H1 (cell line): ENCODE measurements at regions not wholly inside any gene's neighbourhood (a gene's known extent, or its start where the extent isn't known, plus 50 kb on each side); places are given as distances from the start of the nearest gene placed in this dataset.

Source experiments
- CTCF ChIA-PET: fragments of 300-600 bp; sonication (Branson Sonifier 250); formaldehyde crosslinking; loops from one replicate; lab custom pipeline; 2021; ENCODE audit not compliant: partially characterized antibody; lab: Charles Lee
- POLR2A ChIA-PET: fragments of 300-600 bp; sonication (Branson Sonifier 250); formaldehyde crosslinking; loops from one replicate; lab custom pipeline; 2021; ENCODE audit warnings: inconsistent platforms; ENCODE audit not compliant: partially characterized antibody; lab: Charles Lee
- DNase-seq, 2 experiments: peaks; one replicate each; pipeline versions ENCODE4 v3.0.0 to v3.0.0-alpha.2; 2010 to 2022; ENCODE audit warnings: low spot score in 2 of 2, low read depth in 1 of 2, mixed read lengths in 1 of 2
- FAIRE-seq: peaks from 2 replicates; lab custom pipeline; 2011; peaks lifted over from hg19 to GRCh38; lab: Jason Lieb, UNC
- H2AFZ ChIP-seq: 2 replicates; pipeline ENCODE4 v1.8.1; 2012; ENCODE audit warnings: low read length, inconsistent platforms
- H2AK5ac ChIP-seq: 2 replicates; pipeline ENCODE4 v1.6.1; 2013; ENCODE audit warnings: low read depth, low read length
- H2BK120ac ChIP-seq: replicated peaks from 2 replicates; pipeline ENCODE3; 2013; ENCODE audit warnings: low read depth, low read length, inconsistent platforms
- H2BK12ac ChIP-seq: 2 replicates; pipeline ENCODE4 v1.6.1; 2013; ENCODE audit warnings: low read depth, low read length
- H2BK15ac ChIP-seq: 2 replicates; pipeline ENCODE4 v1.6.1; 2013; ENCODE audit warnings: low read length
- H2BK20ac ChIP-seq: 2 replicates; pipeline ENCODE4 v1.6.1; 2013; ENCODE audit warnings: low read length
- H2BK5ac ChIP-seq: 2 replicates; pipeline ENCODE4 v1.6.1; 2013; ENCODE audit warnings: low read depth, low read length
- H3K14ac ChIP-seq: 2 replicates; pipeline ENCODE4 v1.6.1; 2013; ENCODE audit warnings: inconsistent platforms; ENCODE audit not compliant: insufficient read length
- H3K18ac ChIP-seq: 2 replicates; pipeline ENCODE4 v1.6.1; 2013; ENCODE audit warnings: low read length; ENCODE audit errors: extremely low read depth
- H3K23ac ChIP-seq: 2 replicates; pipeline ENCODE4 v1.6.1; 2013; ENCODE audit warnings: inconsistent platforms; ENCODE audit not compliant: insufficient read length
- H3K23me2 ChIP-seq: 2 replicates; pipeline ENCODE4 v1.6.1; 2013; ENCODE audit warnings: low read depth, low read length
- H3K27ac ChIP-seq: 2 replicates; pipeline ENCODE4 v1.6.1; 2011; ENCODE audit warnings: low read depth, low read length, inconsistent platforms
- H3K27me3 ChIP-seq, 4 experiments: replicated peaks in 1 of 4; 1 replicate in 1 of 4; 2 replicates in 3 of 4; pipeline versions ENCODE4 v1.6.1 to v1.8.1; 2011 to 2013; ENCODE audit warnings: low read length in 3 of 4, mild to moderate bottlenecking in 3 of 4, inconsistent platforms in 2 of 4, mixed read lengths in 2 of 4, moderate library complexity in 1 of 4; ENCODE audit not compliant: control insufficient read depth in 3 of 4, insufficient read depth in 3 of 4; ENCODE audit errors: extremely low read depth in 1 of 4
- H3K36me3 ChIP-seq, 4 experiments: 2 replicates each; pipeline versions ENCODE4 v1.6.1 to v1.8.1; 2011 to 2013; ENCODE audit warnings: mild to moderate bottlenecking in 4 of 4, low read length in 3 of 4, moderate library complexity in 2 of 4, control low read depth in 1 of 4, inconsistent platforms in 1 of 4; ENCODE audit not compliant: insufficient read depth in 4 of 4, control insufficient read depth in 2 of 4
- H3K4ac ChIP-seq: replicated peaks from 2 replicates; pipeline ENCODE3; 2013; ENCODE audit warnings: low read length, low read depth, mixed read lengths, inconsistent platforms; ENCODE audit not compliant: insufficient read length
- H3K4me1 ChIP-seq, 4 experiments: replicated peaks in 1 of 4; 1 replicate in 1 of 4; 2 replicates in 3 of 4; pipeline versions ENCODE4 v1.6.1 to v1.8.1; 2011 to 2013; ENCODE audit warnings: low read length in 3 of 4, inconsistent platforms in 2 of 4, mixed read lengths in 1 of 4; ENCODE audit not compliant: insufficient read depth in 4 of 4, control insufficient read depth in 3 of 4
- H3K4me2 ChIP-seq, 2 experiments: 2 replicates each; pipeline versions ENCODE4 v1.6.1 to v1.8.1; 2011 to 2013; ENCODE audit warnings: low read depth in 2 of 2, low read length in 2 of 2, control low read depth in 1 of 2, inconsistent platforms in 1 of 2, mild to moderate bottlenecking in 1 of 2; ENCODE audit not compliant: insufficient read depth in 1 of 2
- H3K4me3 ChIP-seq, 4 experiments: fragments of 200-600, 300-600 bp in 1 of 4; sonication (generic), shearing (Covaris generic), sonication (Bioruptor Twin) in 1 of 4; 2 replicates each; pipeline versions ENCODE4 v1.5.1 to v1.8.1; 2011 to 2016; ENCODE audit warnings: low read length in 4 of 4, low read depth in 3 of 4, control low read depth in 2 of 4, inconsistent platforms in 2 of 4, mild to moderate bottlenecking in 2 of 4, mixed read lengths in 1 of 4, moderate library complexity in 1 of 4; ENCODE audit not compliant: insufficient read depth in 2 of 4; ENCODE audit errors: extremely low read depth in 1 of 4
- H3K56ac ChIP-seq: replicated peaks from 2 replicates; pipeline ENCODE3; 2013; ENCODE audit warnings: low read depth, mild to moderate bottlenecking, mixed read lengths, low read length, inconsistent platforms; ENCODE audit not compliant: insufficient read length
- H3K79me1 ChIP-seq: 2 replicates; pipeline ENCODE4 v1.6.1; 2013; ENCODE audit warnings: low read depth, low read length, control low read depth
- H3K79me2 ChIP-seq, 2 experiments: 2 replicates each; pipeline versions ENCODE4 v1.6.1 to v1.8.1; 2012 to 2013; ENCODE audit warnings: low read length in 2 of 2, mild to moderate bottlenecking in 2 of 2, inconsistent platforms in 1 of 2; ENCODE audit not compliant: insufficient read depth in 2 of 2, control insufficient read depth in 1 of 2
- H3K9ac ChIP-seq, 4 experiments: replicated peaks in 1 of 4; 1 replicate in 1 of 4; 2 replicates in 3 of 4; pipeline versions ENCODE4 v1.6.1 to v1.8.1; 2011 to 2013; ENCODE audit warnings: low read depth in 3 of 4, low read length in 3 of 4, control low read depth in 2 of 4, mild to moderate bottlenecking in 2 of 4, moderate library complexity in 2 of 4, inconsistent platforms in 1 of 4; ENCODE audit errors: extremely low read depth in 1 of 4
- H3K9me3 ChIP-seq, 2 experiments: 2 replicates each; pipeline versions ENCODE4 v1.6.1 to v1.8.1; 2012 to 2013; ENCODE audit warnings: mild to moderate bottlenecking in 2 of 2, moderate library complexity in 2 of 2, control low read depth in 1 of 2, inconsistent platforms in 1 of 2, low read depth in 1 of 2, low read length in 1 of 2, mixed read lengths in 1 of 2; ENCODE audit not compliant: insufficient read depth in 2 of 2
- H4K20me1 ChIP-seq, 2 experiments: replicated peaks in 1 of 2; 2 replicates each; pipeline versions ENCODE3 to v1.8.1; 2011 to 2013; ENCODE audit warnings: inconsistent platforms in 2 of 2, low read length in 2 of 2, mild to moderate bottlenecking in 1 of 2; ENCODE audit not compliant: insufficient read depth in 2 of 2, control insufficient read depth in 1 of 2
- H4K5ac ChIP-seq: 2 replicates; pipeline ENCODE4 v1.6.1; 2013; ENCODE audit warnings: low read length, low read depth, mixed read lengths, inconsistent platforms; ENCODE audit not compliant: insufficient read length
- H4K8ac ChIP-seq: 2 replicates; pipeline ENCODE4 v1.8.0; 2013; ENCODE audit warnings: mild to moderate bottlenecking, moderate library complexity, low read length, inconsistent platforms; ENCODE audit not compliant: insufficient read depth; ENCODE audit errors: extremely low read depth
- H4K91ac ChIP-seq: replicated peaks from 2 replicates; pipeline ENCODE3; 2013; ENCODE audit warnings: low read length, mixed read lengths, inconsistent platforms; ENCODE audit not compliant: insufficient read length
- RAD21 ChIP-seq, 2 experiments: IDR thresholded peaks in 1 of 2; conservative IDR thresholded peaks in 1 of 2; 2 replicates each; pipeline ENCODE4 v1.6.1; 2011; ENCODE audit warnings: low read depth in 2 of 2, low read length in 2 of 2, improper control_type of control experiment in 1 of 2, inconsistent platforms in 1 of 2, mild to moderate bottlenecking in 1 of 2, moderate library complexity in 1 of 2
- SRF ChIP-seq: IDR thresholded peaks from 2 replicates; pipeline ENCODE4 v1.6.1; 2011; ENCODE audit warnings: mild to moderate bottlenecking, low read depth, low read length, moderate library complexity
- WGBS, 2 experiments: shearing (Covaris generic) in 1 of 2; methylation state at CpG; one replicate each; pipeline versions ENCODE4 v1.1.6 to v1.1.7; 2013 to 2015; ENCODE audit warnings: low lambda C conversion rate in 2 of 2, mixed read lengths in 2 of 2, inconsistent platforms in 1 of 2, low coverage in 1 of 2, missing lambda C conversion rate in 1 of 2; ENCODE audit not compliant: insufficient replicate concordance in 2 of 2, insufficient coverage in 1 of 2, insufficient read length in 1 of 2; ENCODE audit errors: extremely low coverage in 1 of 2, missing lambda C conversion rate in 1 of 2; 5-methylcytosine and 5-hydroxymethylcytosine counted together
- TF ChIP-seq, protein P1 (sequence below), 3 experiments: IDR thresholded peaks; 1 replicate in 2 of 3; 2 replicates in 1 of 3; pipeline versions ENCODE4 v1.5.1 to v1.6.1; 2011; ENCODE audit warnings: low read length in 3 of 3, mild to moderate bottlenecking in 3 of 3, inconsistent platforms in 2 of 3, low read depth in 1 of 3, moderate library complexity in 1 of 3; ENCODE audit not compliant: insufficient read depth in 1 of 3; ENCODE audit errors: control extremely low read depth in 1 of 3

GRCh38 chr10:130341356-130341755, 205.2 kb downstream of the GLRX3 start:
- ChIA-PET CTCF (interaction anchor here (0.6 to 2.6 kb wide), 19 partner anchors 9 to 229 kb away, joined by 3 to 9 read pairs (median 4); no protein-coding TSS in a partner anchor), POLR2A (no interaction called here)
- no peak overlapping the region for H4K91ac ChIP-seq
- no peak overlapping the region for H2BK15ac ChIP-seq
- no peak for FAIRE-seq
- H3K9me3 ChIP-seq, result no peaks in the 10 kb centered on the region
- no peak overlapping the region for H2BK20ac ChIP-seq
- no peak overlapping the region for H3K4ac ChIP-seq
- H3K23ac ChIP-seq, result no peak overlapping the region
- no peaks in the 10 kb centered on the region for H3K79me2 ChIP-seq
- 60% methylated on average over 6 of the region's 6 CpGs; no CpG with 5 or more reads in 1 of the 2 experiments for WGBS, 2 experiments
- no peak overlapping the region for H3K9ac ChIP-seq
- H3K4me1 ChIP-seq, result no peaks in the 10 kb centered on the region
- no peak overlapping the region for H2AFZ ChIP-seq
- no peaks in the 10 kb centered on the region for H3K36me3 ChIP-seq
- no peak overlapping the region for H2BK120ac ChIP-seq
- no peak overlapping the region for H3K27ac ChIP-seq
- H4K5ac ChIP-seq, result no peak overlapping the region
- H4K8ac ChIP-seq, result no peak overlapping the region
- TF ChIP-seq, protein P1, sequence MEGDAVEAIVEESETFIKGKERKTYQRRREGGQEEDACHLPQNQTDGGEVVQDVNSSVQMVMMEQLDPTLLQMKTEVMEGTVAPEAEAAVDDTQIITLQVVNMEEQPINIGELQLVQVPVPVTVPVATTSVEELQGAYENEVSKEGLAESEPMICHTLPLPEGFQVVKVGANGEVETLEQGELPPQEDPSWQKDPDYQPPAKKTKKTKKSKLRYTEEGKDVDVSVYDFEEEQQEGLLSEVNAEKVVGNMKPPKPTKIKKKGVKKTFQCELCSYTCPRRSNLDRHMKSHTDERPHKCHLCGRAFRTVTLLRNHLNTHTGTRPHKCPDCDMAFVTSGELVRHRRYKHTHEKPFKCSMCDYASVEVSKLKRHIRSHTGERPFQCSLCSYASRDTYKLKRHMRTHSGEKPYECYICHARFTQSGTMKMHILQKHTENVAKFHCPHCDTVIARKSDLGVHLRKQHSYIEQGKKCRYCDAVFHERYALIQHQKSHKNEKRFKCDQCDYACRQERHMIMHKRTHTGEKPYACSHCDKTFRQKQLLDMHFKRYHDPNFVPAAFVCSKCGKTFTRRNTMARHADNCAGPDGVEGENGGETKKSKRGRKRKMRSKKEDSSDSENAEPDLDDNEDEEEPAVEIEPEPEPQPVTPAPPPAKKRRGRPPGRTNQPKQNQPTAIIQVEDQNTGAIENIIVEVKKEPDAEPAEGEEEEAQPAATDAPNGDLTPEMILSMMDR (IDR thresholded peaks at IDR 0.05; ENCODE audit: control extremely low read depth in 1 of 3, insufficient read depth in 1 of 3, low read depth in 1 of 3, low read length in 3 of 3), result peak; percentile 71 to 88 (median 87)
- TF ChIP-seq RAD21 (IDR thresholded peaks at IDR 0.05 in 1 of 2, conservative IDR thresholded peaks at IDR 0.05 in 1 of 2; ENCODE audit: low read depth in 2 of 2, low read length in 2 of 2) (peak; percentile 79 to 85), SRF (no peak)
- TF ChIP-seq, all 59 proteins: peak for 2
- Histone ChIP-seq H2BK5ac (no peak overlapping the region), H2BK12ac (no peak overlapping the region), H3K14ac (no peak overlapping the region), H3K56ac (no peak overlapping the region), H3K18ac (no peak overlapping the region), H3K27me3 (no peaks in the 10 kb centered on the region), H3K79me1 (no peaks in the 10 kb centered on the region), H4K20me1 (no peaks in the 10 kb centered on the region), H3K4me2 (no peak overlapping the region), H3K4me3 (no peak overlapping the region), H2AK5ac (no peak overlapping the region), H3K23me2 (no peaks in the 10 kb centered on the region)
- DNase-seq, result peak; percentile 9 to 65
